ENCODE measurements at regions not wholly inside any gene's neighbourhood (a gene's known extent, or its start where the extent isn't known, plus 50 kb on each side); places are given as distances from the start of the nearest gene placed in this dataset.

DNA sequence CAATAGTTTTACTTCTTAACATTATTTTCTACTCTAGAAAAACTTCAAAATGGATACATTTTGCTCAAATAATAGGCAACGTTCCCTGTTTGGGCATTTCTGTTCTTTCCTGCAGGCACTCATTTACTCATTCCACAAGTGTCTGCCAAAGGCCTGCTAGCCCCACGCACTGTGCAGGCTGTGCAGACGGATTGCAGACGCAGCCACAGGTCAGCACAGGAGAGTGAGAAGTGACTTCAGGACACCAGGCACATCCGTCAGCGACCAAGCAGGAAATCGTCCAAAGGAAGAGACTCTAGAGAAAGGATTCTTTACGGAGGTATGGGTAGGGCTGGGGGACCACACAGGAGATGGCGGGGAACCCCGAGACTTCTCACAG lies 103.0 kb upstream of the AGAP1 start (continued):
- TF ChIP-seq, protein P1, sequence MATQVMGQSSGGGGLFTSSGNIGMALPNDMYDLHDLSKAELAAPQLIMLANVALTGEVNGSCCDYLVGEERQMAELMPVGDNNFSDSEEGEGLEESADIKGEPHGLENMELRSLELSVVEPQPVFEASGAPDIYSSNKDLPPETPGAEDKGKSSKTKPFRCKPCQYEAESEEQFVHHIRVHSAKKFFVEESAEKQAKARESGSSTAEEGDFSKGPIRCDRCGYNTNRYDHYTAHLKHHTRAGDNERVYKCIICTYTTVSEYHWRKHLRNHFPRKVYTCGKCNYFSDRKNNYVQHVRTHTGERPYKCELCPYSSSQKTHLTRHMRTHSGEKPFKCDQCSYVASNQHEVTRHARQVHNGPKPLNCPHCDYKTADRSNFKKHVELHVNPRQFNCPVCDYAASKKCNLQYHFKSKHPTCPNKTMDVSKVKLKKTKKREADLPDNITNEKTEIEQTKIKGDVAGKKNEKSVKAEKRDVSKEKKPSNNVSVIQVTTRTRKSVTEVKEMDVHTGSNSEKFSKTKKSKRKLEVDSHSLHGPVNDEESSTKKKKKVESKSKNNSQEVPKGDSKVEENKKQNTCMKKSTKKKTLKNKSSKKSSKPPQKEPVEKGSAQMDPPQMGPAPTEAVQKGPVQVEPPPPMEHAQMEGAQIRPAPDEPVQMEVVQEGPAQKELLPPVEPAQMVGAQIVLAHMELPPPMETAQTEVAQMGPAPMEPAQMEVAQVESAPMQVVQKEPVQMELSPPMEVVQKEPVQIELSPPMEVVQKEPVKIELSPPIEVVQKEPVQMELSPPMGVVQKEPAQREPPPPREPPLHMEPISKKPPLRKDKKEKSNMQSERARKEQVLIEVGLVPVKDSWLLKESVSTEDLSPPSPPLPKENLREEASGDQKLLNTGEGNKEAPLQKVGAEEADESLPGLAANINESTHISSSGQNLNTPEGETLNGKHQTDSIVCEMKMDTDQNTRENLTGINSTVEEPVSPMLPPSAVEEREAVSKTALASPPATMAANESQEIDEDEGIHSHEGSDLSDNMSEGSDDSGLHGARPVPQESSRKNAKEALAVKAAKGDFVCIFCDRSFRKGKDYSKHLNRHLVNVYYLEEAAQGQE (IDR thresholded peaks at IDR 0.05; ENCODE audit: unreplicated experiment) = no peak
- no peak for TF ChIP-seq STAT1 (IDR thresholded peaks at IDR 0.05; ENCODE audit: unreplicated experiment)

DNA sequence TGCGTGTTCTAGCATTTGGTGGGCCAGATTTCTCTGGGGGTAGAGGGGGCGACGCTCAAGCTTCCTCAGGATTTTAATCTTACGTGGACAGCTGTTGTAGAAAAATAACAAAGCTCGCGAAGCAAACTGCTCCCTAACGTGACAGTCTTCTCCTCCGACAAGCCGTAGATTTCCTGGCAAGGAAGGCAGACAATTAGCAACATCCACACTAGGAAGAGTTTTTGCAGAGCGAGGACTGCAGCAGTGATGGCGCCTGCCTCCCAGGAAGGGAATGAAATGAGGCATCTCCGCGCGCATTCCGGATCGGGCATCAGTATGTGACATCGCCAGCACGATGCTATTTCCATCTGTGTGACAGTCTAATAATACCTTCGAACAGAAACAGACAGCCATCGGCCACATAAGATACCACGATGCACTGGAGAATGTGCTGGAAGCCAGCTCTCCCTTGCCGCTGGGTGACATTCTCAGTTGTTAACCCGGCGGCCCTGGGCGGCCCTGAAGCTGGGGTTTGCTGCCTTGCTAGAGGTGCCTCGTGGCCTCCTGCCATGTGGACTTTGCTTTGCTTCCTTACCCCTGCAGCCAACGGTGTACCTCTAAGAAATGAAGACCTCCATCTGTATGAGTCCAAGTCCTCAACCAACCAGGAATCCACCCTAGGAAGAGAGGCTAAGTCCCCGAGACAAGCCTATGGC lies 101.8 kb upstream of the AGAP1 start:
- peaks cover 9% of the 10 kb centered on the region; the same call in 1 of the 2 replicates for H3K9me2 ChIP-seq (ENCODE audit: insufficient read depth)
- H3K27me3 ChIP-seq (ENCODE audit: insufficient read depth) = no peaks in the 10 kb centered on the region
- no peaks in the 10 kb centered on the region for H4K20me1 ChIP-seq (replicated peaks; ENCODE audit: insufficient read depth)
- Mint-ChIP-seq H3K4me1 (no peaks in the 10 kb centered on the region), H3K36me3 (ENCODE audit: low read depth) (no peaks in the 10 kb centered on the region), H3K9me3 (peaks cover 2% of the 10 kb centered on the region; the same call in 1 of the 3 replicates), H3K4me3 (no peak overlapping the region), H3K27ac (no peak overlapping the region), H3K27me3 (ENCODE audit: insufficient read depth, low read depth, poor library complexity) (no peaks in the 10 kb centered on the region)
- no peaks in the 10 kb centered on the region for H3K36me3 ChIP-seq (ENCODE audit: insufficient read depth)
- no peaks in the 10 kb centered on the region for H3F3A ChIP-seq (replicated peaks; ENCODE audit: low read depth)
- DNase-seq (ENCODE audit: low spot score) = no peak
- no peaks in the 10 kb centered on the region for H3K4me1 ChIP-seq (ENCODE audit: insufficient read depth)
- ATAC-seq = no peak
- H2AFZ ChIP-seq = no peak overlapping the region
- H3K79me2 ChIP-seq (replicated peaks; ENCODE audit: insufficient read depth) = no peaks in the 10 kb centered on the region
- no peak overlapping the region for H3K27ac ChIP-seq (ENCODE audit: low read depth)
- no peak overlapping the region for H3K4me2 ChIP-seq
- H3K4me3 ChIP-seq = no peak overlapping the region
- TF ChIP-seq, protein P2, sequence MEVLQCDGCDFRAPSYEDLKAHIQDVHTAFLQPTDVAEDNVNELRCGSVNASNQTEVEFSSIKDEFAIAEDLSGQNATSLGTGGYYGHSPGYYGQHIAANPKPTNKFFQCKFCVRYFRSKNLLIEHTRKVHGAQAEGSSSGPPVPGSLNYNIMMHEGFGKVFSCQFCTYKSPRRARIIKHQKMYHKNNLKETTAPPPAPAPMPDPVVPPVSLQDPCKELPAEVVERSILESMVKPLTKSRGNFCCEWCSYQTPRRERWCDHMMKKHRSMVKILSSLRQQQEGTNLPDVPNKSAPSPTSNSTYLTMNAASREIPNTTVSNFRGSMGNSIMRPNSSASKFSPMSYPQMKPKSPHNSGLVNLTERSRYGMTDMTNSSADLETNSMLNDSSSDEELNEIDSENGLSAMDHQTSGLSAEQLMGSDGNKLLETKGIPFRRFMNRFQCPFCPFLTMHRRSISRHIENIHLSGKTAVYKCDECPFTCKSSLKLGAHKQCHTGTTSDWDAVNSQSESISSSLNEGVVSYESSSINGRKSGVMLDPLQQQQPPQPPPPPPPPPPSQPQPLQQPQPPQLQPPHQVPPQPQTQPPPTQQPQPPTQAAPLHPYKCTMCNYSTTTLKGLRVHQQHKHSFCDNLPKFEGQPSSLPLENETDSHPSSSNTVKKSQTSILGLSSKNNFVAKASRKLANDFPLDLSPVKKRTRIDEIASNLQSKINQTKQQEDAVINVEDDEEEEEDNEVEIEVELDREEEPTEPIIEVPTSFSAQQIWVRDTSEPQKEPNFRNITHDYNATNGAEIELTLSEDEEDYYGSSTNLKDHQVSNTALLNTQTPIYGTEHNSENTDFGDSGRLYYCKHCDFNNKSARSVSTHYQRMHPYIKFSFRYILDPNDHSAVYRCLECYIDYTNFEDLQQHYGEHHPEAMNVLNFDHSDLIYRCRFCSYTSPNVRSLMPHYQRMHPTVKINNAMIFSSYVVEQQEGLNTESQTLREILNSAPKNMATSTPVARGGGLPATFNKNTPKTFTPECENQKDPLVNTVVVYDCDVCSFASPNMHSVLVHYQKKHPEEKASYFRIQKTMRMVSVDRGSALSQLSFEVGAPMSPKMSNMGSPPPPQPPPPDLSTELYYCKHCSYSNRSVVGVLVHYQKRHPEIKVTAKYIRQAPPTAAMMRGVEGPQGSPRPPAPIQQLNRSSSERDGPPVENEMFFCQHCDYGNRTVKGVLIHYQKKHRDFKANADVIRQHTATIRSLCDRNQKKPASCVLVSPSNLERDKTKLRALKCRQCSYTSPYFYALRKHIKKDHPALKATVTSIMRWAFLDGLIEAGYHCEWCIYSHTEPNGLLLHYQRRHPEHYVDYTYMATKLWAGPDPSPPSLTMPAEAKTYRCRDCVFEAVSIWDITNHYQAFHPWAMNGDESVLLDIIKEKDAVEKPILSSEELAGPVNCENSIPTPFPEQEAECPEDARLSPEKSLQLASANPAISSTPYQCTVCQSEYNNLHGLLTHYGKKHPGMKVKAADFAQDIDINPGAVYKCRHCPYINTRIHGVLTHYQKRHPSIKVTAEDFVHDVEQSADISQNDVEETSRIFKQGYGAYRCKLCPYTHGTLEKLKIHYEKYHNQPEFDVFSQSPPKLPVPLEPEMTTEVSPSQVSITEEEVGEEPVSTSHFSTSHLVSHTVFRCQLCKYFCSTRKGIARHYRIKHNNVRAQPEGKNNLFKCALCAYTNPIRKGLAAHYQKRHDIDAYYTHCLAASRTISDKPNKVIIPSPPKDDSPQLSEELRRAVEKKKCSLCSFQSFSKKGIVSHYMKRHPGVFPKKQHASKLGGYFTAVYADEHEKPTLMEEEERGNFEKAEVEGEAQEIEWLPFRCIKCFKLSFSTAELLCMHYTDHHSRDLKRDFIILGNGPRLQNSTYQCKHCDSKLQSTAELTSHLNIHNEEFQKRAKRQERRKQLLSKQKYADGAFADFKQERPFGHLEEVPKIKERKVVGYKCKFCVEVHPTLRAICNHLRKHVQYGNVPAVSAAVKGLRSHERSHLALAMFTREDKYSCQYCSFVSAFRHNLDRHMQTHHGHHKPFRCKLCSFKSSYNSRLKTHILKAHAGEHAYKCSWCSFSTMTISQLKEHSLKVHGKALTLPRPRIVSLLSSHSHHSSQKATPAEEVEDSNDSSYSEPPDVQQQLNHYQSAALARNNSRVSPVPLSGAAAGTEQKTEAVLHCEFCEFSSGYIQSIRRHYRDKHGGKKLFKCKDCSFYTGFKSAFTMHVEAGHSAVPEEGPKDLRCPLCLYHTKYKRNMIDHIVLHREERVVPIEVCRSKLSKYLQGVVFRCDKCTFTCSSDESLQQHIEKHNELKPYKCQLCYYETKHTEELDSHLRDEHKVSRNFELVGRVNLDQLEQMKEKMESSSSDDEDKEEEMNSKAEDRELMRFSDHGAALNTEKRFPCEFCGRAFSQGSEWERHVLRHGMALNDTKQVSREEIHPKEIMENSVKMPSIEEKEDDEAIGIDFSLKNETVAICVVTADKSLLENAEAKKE (CRISPR knock-in tag; IDR thresholded peaks at IDR 0.05) = no peak
- TF ChIP-seq, protein P3, sequence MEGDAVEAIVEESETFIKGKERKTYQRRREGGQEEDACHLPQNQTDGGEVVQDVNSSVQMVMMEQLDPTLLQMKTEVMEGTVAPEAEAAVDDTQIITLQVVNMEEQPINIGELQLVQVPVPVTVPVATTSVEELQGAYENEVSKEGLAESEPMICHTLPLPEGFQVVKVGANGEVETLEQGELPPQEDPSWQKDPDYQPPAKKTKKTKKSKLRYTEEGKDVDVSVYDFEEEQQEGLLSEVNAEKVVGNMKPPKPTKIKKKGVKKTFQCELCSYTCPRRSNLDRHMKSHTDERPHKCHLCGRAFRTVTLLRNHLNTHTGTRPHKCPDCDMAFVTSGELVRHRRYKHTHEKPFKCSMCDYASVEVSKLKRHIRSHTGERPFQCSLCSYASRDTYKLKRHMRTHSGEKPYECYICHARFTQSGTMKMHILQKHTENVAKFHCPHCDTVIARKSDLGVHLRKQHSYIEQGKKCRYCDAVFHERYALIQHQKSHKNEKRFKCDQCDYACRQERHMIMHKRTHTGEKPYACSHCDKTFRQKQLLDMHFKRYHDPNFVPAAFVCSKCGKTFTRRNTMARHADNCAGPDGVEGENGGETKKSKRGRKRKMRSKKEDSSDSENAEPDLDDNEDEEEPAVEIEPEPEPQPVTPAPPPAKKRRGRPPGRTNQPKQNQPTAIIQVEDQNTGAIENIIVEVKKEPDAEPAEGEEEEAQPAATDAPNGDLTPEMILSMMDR (conservative IDR thresholded peaks at IDR 0.05; ENCODE audit: low read depth in 2 of 2) = no peak
- TF ChIP-seq ZNF114 (CRISPR knock-in tag; IDR thresholded peaks at IDR 0.05) = no peak
- no peak for TF ChIP-seq STAT1 (IDR thresholded peaks at IDR 0.05; ENCODE audit: unreplicated experiment)
- TF ChIP-seq, protein P4, sequence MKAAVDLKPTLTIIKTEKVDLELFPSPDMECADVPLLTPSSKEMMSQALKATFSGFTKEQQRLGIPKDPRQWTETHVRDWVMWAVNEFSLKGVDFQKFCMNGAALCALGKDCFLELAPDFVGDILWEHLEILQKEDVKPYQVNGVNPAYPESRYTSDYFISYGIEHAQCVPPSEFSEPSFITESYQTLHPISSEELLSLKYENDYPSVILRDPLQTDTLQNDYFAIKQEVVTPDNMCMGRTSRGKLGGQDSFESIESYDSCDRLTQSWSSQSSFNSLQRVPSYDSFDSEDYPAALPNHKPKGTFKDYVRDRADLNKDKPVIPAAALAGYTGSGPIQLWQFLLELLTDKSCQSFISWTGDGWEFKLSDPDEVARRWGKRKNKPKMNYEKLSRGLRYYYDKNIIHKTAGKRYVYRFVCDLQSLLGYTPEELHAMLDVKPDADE (IDR thresholded peaks at IDR 0.05) = no peak
- no peak for TF ChIP-seq EZH2phosphoT487 (IDR thresholded peaks at IDR 0.05; ENCODE audit: unreplicated experiment)
- TF ChIP-seq, protein P1 (IDR thresholded peaks at IDR 0.05; ENCODE audit: unreplicated experiment) = no peak

Measured in GM23338 (cell line).